SU-DHL-6 (cell line): ENCODE measurements at regions not wholly inside any gene's neighbourhood (a gene's known extent, or its start where the extent isn't known, plus 50 kb on each side); places are given as distances from the start of the nearest gene placed in this dataset.

Experiments
- H2AFZ ChIP-seq: fragments of 200-600 bp; sonication (generic); 2 replicates; pipeline ENCODE4 v1.6.1; 2014; ENCODE audit warnings: low read depth, mild to moderate bottlenecking, moderate library complexity, mixed read lengths, antibody characterized with exemption, low read length; ENCODE audit not compliant: severe bottlenecking
- H3F3A ChIP-seq: fragments of 200-600 bp; shearing (Covaris generic); 2 replicates; pipeline ENCODE4 v1.6.0; 2016; ENCODE audit warnings: antibody characterized with exemption, mild to moderate bottlenecking; ENCODE audit not compliant: insufficient read depth
- H3K27ac ChIP-seq: fragments of 200-600 bp; sonication (generic); 2 replicates; pipeline ENCODE4 v1.5.1; 2016; ENCODE audit warnings: low read depth, mild to moderate bottlenecking, low read length, moderate library complexity, mixed read lengths
- H3K27me3 ChIP-seq: fragments of 200-600 bp; sonication (generic), shearing (Covaris generic); 2 replicates; pipeline ENCODE4 v1.6.0; 2014; ENCODE audit warnings: mild to moderate bottlenecking, low read length
- H3K36me3 ChIP-seq: fragments of 200-600 bp; sonication (generic); 2 replicates; pipeline ENCODE4 v1.6.1; 2014; ENCODE audit warnings: mild to moderate bottlenecking, low read length, mixed read lengths
- H3K4me2 ChIP-seq: fragments of 300-600, 200-600 bp; shearing (Covaris generic), sonication (generic); 2 replicates; pipeline ENCODE4 v1.6.0; 2014; ENCODE audit warnings: low read length, low read depth, mild to moderate bottlenecking; ENCODE audit not compliant: poor library complexity, severe bottlenecking
- H3K4me3 ChIP-seq: fragments of 200-600 bp; sonication (generic); 2 replicates; pipeline ENCODE4 v1.5.1; 2014; ENCODE audit warnings: antibody characterized with exemption, low read length, mild to moderate bottlenecking, mixed read lengths; ENCODE audit not compliant: insufficient read depth, poor library complexity, severe bottlenecking
- H3K79me2 ChIP-seq: fragments of 200-600 bp; sonication (generic); 2 replicates; pipeline ENCODE4 v1.6.1; 2014; ENCODE audit warnings: mild to moderate bottlenecking, low read length, moderate library complexity; ENCODE audit not compliant: insufficient read depth
- H3K9ac ChIP-seq: fragments of 200-600 bp; sonication (generic); 2 replicates; pipeline ENCODE4 v1.7.0; 2014; ENCODE audit warnings: mild to moderate bottlenecking, low read length
- H3K9me2 ChIP-seq: fragments of 200-600 bp; sonication (generic); replicated peaks from 2 replicates; pipeline ENCODE4 v1.6.1; 2014; ENCODE audit warnings: low read length; ENCODE audit not compliant: insufficient read depth
- H3K9me3 ChIP-seq: fragments of 200-600 bp; sonication (generic); 2 replicates; pipeline ENCODE4 v1.6.1; 2014; ENCODE audit warnings: low read length, mixed read lengths; ENCODE audit not compliant: insufficient read depth
- H4K20me1 ChIP-seq: fragments of 200-600 bp; sonication (generic); 2 replicates; pipeline ENCODE4 v1.6.1; 2014; ENCODE audit warnings: low read depth, mild to moderate bottlenecking, antibody characterized with exemption, low read length, moderate library complexity, mixed read lengths
- EZH2phosphoT487 ChIP-seq: fragments of 200-600 bp; sonication (generic), shearing (Covaris generic); conservative IDR thresholded peaks from 2 replicates; pipeline ENCODE4 v1.6.1; 2018; ENCODE audit warnings: mild to moderate bottlenecking, antibody characterized with exemption, low read length, moderate library complexity, mixed read lengths
- TF ChIP-seq, protein P1 (sequence below): fragments of 200-600 bp; sonication (generic); IDR thresholded peaks from one replicate; pipeline ENCODE4 v1.5.1; 2017; ENCODE audit warnings: antibody characterized with exemption, mild to moderate bottlenecking, low read length, moderate library complexity; ENCODE audit not compliant: insufficient read depth, poor library complexity, severe bottlenecking

GRCh38 chr12:102685172-102685571, 204.8 kb upstream of the IGF1 start:
- no peak overlapping the region for H3K4me2 ChIP-seq
- no peaks in the 10 kb centered on the region for H3K9me2 ChIP-seq
- H3K27me3 ChIP-seq, result no peaks in the 10 kb centered on the region
- H3K79me2 ChIP-seq, result no peaks in the 10 kb centered on the region
- no peak overlapping the region for H2AFZ ChIP-seq
- no peak overlapping the region for H3K27ac ChIP-seq
- H3K36me3 ChIP-seq, result no peaks in the 10 kb centered on the region
- no peak for TF ChIP-seq EZH2phosphoT487
- TF ChIP-seq, protein P1, sequence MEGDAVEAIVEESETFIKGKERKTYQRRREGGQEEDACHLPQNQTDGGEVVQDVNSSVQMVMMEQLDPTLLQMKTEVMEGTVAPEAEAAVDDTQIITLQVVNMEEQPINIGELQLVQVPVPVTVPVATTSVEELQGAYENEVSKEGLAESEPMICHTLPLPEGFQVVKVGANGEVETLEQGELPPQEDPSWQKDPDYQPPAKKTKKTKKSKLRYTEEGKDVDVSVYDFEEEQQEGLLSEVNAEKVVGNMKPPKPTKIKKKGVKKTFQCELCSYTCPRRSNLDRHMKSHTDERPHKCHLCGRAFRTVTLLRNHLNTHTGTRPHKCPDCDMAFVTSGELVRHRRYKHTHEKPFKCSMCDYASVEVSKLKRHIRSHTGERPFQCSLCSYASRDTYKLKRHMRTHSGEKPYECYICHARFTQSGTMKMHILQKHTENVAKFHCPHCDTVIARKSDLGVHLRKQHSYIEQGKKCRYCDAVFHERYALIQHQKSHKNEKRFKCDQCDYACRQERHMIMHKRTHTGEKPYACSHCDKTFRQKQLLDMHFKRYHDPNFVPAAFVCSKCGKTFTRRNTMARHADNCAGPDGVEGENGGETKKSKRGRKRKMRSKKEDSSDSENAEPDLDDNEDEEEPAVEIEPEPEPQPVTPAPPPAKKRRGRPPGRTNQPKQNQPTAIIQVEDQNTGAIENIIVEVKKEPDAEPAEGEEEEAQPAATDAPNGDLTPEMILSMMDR, result no peak
- H3F3A ChIP-seq, result no peaks in the 10 kb centered on the region
- no peak overlapping the region for H3K9ac ChIP-seq
- H3K4me3 ChIP-seq, result no peak overlapping the region
- H3K9me3 ChIP-seq, result no peaks in the 10 kb centered on the region
- H4K20me1 ChIP-seq, result no peaks in the 10 kb centered on the region

DNA sequence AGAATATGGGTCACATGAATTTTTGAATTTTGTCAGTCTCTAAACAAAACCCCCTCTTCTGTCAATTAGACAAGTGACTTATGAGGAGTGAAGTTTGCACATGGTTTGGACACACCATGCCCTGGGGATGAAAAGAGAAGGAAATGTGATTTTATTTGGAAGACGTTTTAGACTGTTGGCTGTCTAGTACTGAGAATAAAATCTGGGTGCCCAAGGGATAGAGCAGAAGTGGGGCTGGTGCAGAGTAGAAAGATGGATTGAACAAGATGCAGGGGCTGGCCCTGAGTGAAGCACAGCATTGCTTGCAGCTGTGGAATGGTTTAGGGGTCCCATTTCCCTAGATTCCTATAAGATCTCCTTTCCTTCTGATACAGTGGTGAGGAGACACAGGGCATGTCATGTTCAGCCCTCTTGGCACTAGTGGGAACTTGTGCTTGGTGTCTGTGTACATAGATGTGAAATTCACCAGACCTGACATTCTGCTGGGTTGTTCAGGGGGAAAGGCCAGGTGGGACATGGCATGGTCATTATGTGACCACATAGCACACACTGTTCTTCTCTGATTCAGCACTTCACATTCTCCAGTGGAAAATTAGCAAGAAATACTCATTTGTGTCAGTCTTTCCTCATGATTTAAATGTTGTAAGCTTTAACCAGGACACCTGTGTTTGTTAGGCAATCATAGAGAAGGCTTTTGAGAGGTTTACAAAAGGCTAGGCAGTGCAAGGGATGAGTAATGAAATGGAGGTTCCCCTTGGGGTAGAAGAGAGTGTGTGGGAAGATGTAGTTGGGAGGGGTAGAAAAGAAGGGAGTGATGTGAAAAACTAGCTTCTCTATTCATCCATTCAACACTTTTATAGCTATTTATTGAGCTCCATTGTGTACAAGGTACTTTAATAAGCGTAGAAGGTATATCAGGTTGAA, 202.3 kb upstream of the IGF1 start:
- Histone ChIP-seq H2AFZ (no peak overlapping the region), H3K9ac (no peak overlapping the region), H3K27me3 (no peaks in the 10 kb centered on the region), H3K4me2 (no peak overlapping the region), H3K9me2 (no peaks in the 10 kb centered on the region), H4K20me1 (no peaks in the 10 kb centered on the region), H3F3A (no peaks in the 10 kb centered on the region), H3K9me3 (no peaks in the 10 kb centered on the region), H3K27ac (no peak overlapping the region), H3K4me3 (no peak overlapping the region), H3K79me2 (no peaks in the 10 kb centered on the region), H3K36me3 (no peaks in the 10 kb centered on the region)
- TF ChIP-seq, protein P1, result no peak
- no peak for TF ChIP-seq EZH2phosphoT487

DNA sequence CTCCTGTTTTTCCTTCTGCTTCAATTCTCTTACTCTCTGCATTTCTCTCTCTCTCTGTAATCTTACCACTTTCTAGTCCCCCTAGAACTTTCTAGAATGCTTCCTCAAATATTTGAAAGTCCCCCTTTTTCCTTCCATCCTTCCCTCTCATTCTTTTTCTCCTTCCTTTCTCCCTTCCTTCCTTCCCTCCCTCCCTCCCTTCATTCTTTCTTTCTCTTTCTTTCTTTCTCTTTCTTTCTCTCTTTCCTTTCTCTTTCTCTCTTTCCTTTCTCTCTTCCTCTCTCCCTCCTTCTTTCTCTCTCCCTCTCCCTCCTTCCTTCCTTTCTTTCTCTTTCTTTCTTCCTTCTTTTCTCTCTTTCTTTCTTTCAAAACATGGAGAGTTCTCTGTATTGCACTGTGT, 201.4 kb upstream of the IGF1 start:
- H3K4me2 ChIP-seq, result no peak overlapping the region
- no peak overlapping the region for H3K4me3 ChIP-seq
- H3K79me2 ChIP-seq, result no peaks in the 10 kb centered on the region
- no peaks in the 10 kb centered on the region for H3F3A ChIP-seq
- H3K9ac ChIP-seq, result no peak overlapping the region
- no peak overlapping the region for H3K27ac ChIP-seq
- no peak overlapping the region for H2AFZ ChIP-seq
- TF ChIP-seq, protein P1, result no peak
- no peak for TF ChIP-seq EZH2phosphoT487
- H3K9me2 ChIP-seq, result no peaks in the 10 kb centered on the region
- no peaks in the 10 kb centered on the region for H3K36me3 ChIP-seq
- no peaks in the 10 kb centered on the region for H4K20me1 ChIP-seq
- H3K9me3 ChIP-seq, result no peaks in the 10 kb centered on the region
- H3K27me3 ChIP-seq, result no peaks in the 10 kb centered on the region
